ENCODE measurements at regions not wholly inside any gene's neighbourhood (a gene's known extent, or its start where the extent isn't known, plus 50 kb on each side); places are given as distances from the start of the nearest gene placed in this dataset.

- ATAC-seq: no peak
- Mint-ChIP-seq H3K4me1 (peaks cover 6% of the 10 kb centered on the region), H3K36me3 (no peaks in the 10 kb centered on the region), H3K4me3 (no peak overlapping the region), H3K9me3 (peaks cover 5% of the 10 kb centered on the region), H3K27ac (no peak overlapping the region)
- DNase-seq (ENCODE audit: low spot score in 2 of 2): no peak
Observed at GRCh38 chr10:124318811-124319210, 99.9 kb downstream of the OAT start.

- peaks cover 5% of the 10 kb centered on the region for H3K9me3 Mint-ChIP-seq
Observed at GRCh38 chr10:124318076-124318475, 100.6 kb downstream of the OAT start.

DNA sequence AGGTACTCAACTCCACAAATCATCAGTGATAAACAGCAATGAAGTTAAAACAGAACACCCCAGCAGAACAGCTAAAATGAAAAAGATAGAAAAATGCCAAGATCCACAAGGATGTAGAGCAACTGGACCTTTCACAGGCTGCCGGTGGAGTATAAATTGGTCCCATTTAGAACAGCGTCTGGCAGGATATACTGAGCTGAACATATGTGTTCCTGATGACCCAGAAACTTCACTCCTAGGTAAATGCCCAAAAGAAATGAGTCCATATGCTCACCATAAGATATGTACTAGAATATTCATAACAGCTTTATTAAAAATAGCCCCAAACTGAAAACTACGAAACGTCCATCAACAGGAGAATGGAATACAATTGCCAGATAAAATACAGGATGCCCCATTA, 102.4 kb downstream of the OAT start:
- Mint-ChIP-seq H3K4me3 (no peak overlapping the region), H3K9me3 (peaks cover 5% of the 10 kb centered on the region), H3K36me3 (no peaks in the 10 kb centered on the region), H3K27ac (no peak overlapping the region), H3K4me1 (peaks cover 6% of the 10 kb centered on the region)
- DNase-seq (ENCODE audit: low spot score in 2 of 2): no peak
- no peak for ATAC-seq

More at GRCh38 chr10:124318076-124318475, 100.6 kb downstream of the OAT start:
- H3K27ac Mint-ChIP-seq: no peak overlapping the region
- no peaks in the 10 kb centered on the region for H3K36me3 Mint-ChIP-seq
- peaks cover 6% of the 10 kb centered on the region for H3K4me1 Mint-ChIP-seq
- no peak for DNase-seq (ENCODE audit: low spot score in 2 of 2)
- H3K4me3 Mint-ChIP-seq: no peak overlapping the region
- no peak for ATAC-seq

DNA sequence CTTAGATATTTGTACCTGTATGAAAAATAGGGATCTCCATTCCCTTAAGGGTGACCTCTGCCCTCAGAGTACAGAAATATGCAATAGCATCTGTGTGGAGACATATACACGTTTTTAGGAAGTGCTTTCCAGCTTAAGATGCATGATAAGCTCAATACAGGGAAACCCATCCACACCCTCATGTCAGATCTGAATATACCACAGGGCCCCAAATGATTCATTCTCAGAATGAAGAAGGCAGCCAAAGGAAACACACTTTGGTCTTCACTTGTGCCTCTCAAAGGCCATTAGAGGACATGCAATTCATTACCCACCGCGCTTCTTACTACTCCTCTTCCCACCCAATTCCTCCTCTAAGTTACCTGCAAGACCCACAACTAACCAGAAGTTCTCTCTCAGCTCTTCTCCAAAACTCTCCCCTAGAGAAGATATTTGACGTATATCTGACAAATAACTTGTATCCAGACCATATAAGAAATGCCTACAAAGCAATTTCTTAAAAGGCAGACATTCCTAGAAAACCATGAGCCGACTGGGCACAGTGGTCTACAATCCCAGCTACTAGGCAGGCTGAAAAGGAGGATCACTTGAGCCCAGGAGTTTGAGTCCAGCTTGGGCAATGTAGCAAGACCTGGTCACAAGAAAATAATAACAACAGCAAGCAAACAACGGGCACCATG, 103.0 kb downstream of the OAT start:
- no peaks in the 10 kb centered on the region for H3K36me3 Mint-ChIP-seq
- DNase-seq (ENCODE audit: low spot score in 2 of 2) (no peak), ATAC-seq (peak; percentile 69)
- peaks cover 6% of the 10 kb centered on the region for H3K4me1 Mint-ChIP-seq
- no peak overlapping the region for H3K27ac Mint-ChIP-seq
- no peak overlapping the region for H3K4me3 Mint-ChIP-seq
- peaks cover 5% of the 10 kb centered on the region for H3K9me3 Mint-ChIP-seq

DNA sequence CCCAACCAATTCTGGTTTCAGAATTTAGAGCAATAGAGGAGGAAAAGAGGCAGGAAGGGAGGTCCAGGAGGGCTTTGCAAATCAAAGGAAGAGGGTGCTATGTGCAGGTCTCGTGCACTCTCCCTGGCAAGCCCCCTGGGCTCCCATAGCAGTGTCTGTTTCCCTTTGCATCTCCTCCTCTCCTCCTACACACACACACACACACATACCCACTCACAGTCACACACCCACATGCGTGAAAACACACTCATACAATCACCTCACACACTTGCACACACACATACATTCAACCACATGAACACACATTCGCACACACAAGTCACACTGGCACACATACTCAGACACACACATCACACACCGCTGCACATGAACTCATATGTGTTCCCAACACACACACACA, 105.3 kb downstream of the OAT start:
- H3K36me3 Mint-ChIP-seq: no peaks in the 10 kb centered on the region
- H3K4me1 Mint-ChIP-seq: peaks cover 6% of the 10 kb centered on the region
- peaks cover 5% of the 10 kb centered on the region for H3K9me3 Mint-ChIP-seq
- ATAC-seq (no peak), DNase-seq (ENCODE audit: low spot score in 2 of 2) (no peak)
- no peak overlapping the region for H3K27ac Mint-ChIP-seq
- no peak overlapping the region for H3K4me3 Mint-ChIP-seq

GRCh38 chr10:124308811-124309210, 109.9 kb downstream of the OAT start:
- Mint-ChIP-seq H3K4me1 (no peaks in the 10 kb centered on the region), H3K36me3 (no peaks in the 10 kb centered on the region), H3K9me3 (no peaks in the 10 kb centered on the region), H3K27ac (no peak overlapping the region), H3K4me3 (no peak overlapping the region)
- DNase-seq (ENCODE audit: low spot score in 2 of 2) (no peak), ATAC-seq (no peak)

- DNase-seq (ENCODE audit: low spot score in 2 of 2) (no peak), ATAC-seq (no peak)
- Mint-ChIP-seq H3K4me3 (no peak overlapping the region), H3K36me3 (no peaks in the 10 kb centered on the region), H3K9me3 (no peaks in the 10 kb centered on the region), H3K27ac (no peak overlapping the region), H3K4me1 (no peaks in the 10 kb centered on the region)
Observed at GRCh38 chr10:124308056-124308645, 110.6 kb downstream of the OAT start.

GRCh38 chr10:124307591-124307990, 111.1 kb downstream of the OAT start:
- Mint-ChIP-seq H3K9me3 (no peaks in the 10 kb centered on the region), H3K27ac (no peak overlapping the region), H3K4me1 (no peaks in the 10 kb centered on the region), H3K4me3 (no peak overlapping the region), H3K36me3 (no peaks in the 10 kb centered on the region)
- no peak for DNase-seq (ENCODE audit: low spot score in 2 of 2)
- no peak for ATAC-seq

- H3K4me1 Mint-ChIP-seq: no peaks in the 10 kb centered on the region
- no peak overlapping the region for H3K27ac Mint-ChIP-seq
- H3K4me3 Mint-ChIP-seq: no peak overlapping the region
- ATAC-seq (no peak), DNase-seq (ENCODE audit: low spot score in 2 of 2) (no peak)
- H3K9me3 Mint-ChIP-seq: no peaks in the 10 kb centered on the region
- H3K36me3 Mint-ChIP-seq: no peaks in the 10 kb centered on the region
Observed at GRCh38 chr10:124306922-124307371, 111.8 kb downstream of the OAT start.

GRCh38 chr10:124306520-124306919, 112.2 kb downstream of the OAT start:
- Mint-ChIP-seq H3K36me3 (no peaks in the 10 kb centered on the region), H3K4me3 (no peak overlapping the region), H3K9me3 (no peaks in the 10 kb centered on the region), H3K4me1 (no peaks in the 10 kb centered on the region), H3K27ac (no peak overlapping the region)
- no peak for DNase-seq (ENCODE audit: low spot score in 2 of 2)
- no peak for ATAC-seq

- Mint-ChIP-seq H3K4me1 (no peaks in the 10 kb centered on the region), H3K9me3 (no peaks in the 10 kb centered on the region), H3K36me3 (no peaks in the 10 kb centered on the region), H3K4me3 (no peak overlapping the region), H3K27ac (no peak overlapping the region)
- DNase-seq (ENCODE audit: low spot score in 2 of 2) (no peak), ATAC-seq (no peak)
Observed at GRCh38 chr10:124305984-124306383, 112.7 kb downstream of the OAT start.

- ATAC-seq (no peak), DNase-seq (ENCODE audit: low spot score in 2 of 2) (no peak)
- no peak overlapping the region for H3K4me3 Mint-ChIP-seq
- H3K27ac Mint-ChIP-seq: no peak overlapping the region
- no peaks in the 10 kb centered on the region for H3K36me3 Mint-ChIP-seq
- no peaks in the 10 kb centered on the region for H3K4me1 Mint-ChIP-seq
- no peaks in the 10 kb centered on the region for H3K9me3 Mint-ChIP-seq
Observed at GRCh38 chr10:124305131-124305530, 113.6 kb downstream of the OAT start.

DNA sequence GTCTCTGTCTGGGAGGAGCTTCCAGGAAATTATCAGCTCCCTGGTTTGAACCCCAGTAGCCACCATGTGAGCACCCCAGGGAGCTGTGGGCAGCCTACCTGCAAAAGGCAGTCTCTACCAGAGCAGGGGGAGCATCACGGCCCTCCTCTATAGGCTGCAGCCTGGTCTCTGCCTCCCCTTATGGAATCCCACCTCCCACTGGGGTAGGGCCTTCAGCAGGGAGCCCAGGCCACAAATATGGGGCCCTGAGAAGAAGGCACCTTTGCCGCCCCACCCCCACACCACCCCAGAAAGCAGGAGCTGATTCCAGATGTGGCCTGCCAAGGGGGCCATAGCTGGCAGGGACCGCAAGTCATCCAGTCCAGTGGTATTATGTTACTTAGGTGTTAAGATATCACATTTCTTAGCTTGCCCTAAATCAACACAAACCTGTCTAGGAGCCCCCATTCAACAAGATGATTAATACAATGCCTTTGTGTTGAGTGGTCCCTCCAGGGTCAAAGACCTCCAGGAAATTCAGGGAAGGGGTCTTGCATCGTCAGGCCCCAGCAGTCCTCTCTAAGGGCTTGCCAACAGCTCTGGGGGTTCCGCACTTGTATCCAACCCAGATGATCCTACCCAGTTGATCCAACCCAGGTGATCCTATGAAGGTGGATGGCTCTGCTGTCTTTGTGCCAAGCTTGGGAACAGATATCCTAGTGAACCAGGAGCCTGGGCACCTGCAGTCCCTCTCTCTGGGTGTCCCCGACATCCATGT, 114.9 kb downstream of the OAT start:
- no peaks in the 10 kb centered on the region for H3K36me3 Mint-ChIP-seq
- no peak for ATAC-seq
- H3K4me3 Mint-ChIP-seq: no peak overlapping the region
- no peaks in the 10 kb centered on the region for H3K9me3 Mint-ChIP-seq
- H3K4me1 Mint-ChIP-seq: no peaks in the 10 kb centered on the region
- no peak for DNase-seq (ENCODE audit: low spot score in 2 of 2)
- no peak overlapping the region for H3K27ac Mint-ChIP-seq

- ATAC-seq (no peak), DNase-seq (ENCODE audit: low spot score in 2 of 2) (no peak)
- Mint-ChIP-seq H3K9me3 (no peaks in the 10 kb centered on the region), H3K36me3 (no peaks in the 10 kb centered on the region), H3K4me1 (no peaks in the 10 kb centered on the region), H3K4me3 (no peak overlapping the region), H3K27ac (no peak overlapping the region)
Observed at GRCh38 chr10:124302951-124303505, 115.7 kb downstream of the OAT start.

DNA sequence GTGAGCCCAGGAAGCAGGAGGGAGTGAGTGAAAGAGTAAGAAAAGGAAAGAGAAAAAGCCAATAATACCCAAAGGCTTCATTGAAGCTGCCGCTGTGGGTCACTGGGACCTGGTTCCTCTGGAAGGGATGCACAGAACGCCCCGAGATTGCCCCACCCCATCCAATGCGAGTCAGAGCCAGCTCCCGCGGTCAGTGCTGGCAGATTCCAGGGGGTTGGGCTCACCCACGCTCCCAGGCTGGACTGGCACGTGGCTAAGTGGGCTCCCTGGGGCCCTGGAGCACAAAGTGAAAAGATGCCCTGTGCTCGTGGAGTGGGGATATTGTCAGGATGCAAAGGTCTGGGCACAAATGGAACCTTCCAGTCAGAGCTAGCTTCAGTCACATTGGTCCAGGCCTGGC, 117.0 kb downstream of the OAT start:
- Mint-ChIP-seq H3K27ac (no peak overlapping the region), H3K4me1 (no peaks in the 10 kb centered on the region), H3K4me3 (no peak overlapping the region), H3K9me3 (no peaks in the 10 kb centered on the region), H3K36me3 (no peaks in the 10 kb centered on the region)
- no peak for ATAC-seq
- no peak for DNase-seq (ENCODE audit: low spot score in 2 of 2)

DNA sequence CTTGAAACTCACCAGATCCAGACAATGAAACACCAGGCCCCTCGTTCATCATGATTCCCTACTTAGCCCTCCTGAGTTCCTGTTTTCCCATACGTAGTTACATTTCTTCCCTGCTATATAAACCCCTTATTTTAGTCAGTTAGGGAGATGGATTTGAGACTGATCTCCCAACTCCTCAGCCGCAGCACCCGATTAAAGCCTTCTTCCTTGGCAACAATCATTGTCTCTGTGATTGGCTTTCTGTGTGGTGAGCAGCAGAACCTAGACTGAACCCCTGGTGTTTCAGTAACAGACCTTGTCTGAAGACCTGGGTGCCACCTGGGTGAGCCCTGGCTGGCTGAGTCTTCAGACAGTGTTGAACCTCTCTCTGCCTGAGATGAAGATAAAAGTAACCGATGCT, 118.0 kb downstream of the OAT start:
- Mint-ChIP-seq H3K36me3 (no peaks in the 10 kb centered on the region), H3K4me3 (no peak overlapping the region), H3K9me3 (no peaks in the 10 kb centered on the region), H3K27ac (no peak overlapping the region), H3K4me1 (no peaks in the 10 kb centered on the region)
- no peak for ATAC-seq
- no peak for DNase-seq (ENCODE audit: low spot score in 2 of 2)

Measured in stimulated activated effector memory CD8-positive, alpha-beta T cell treated with anti-CD3 and anti-CD28 coated beads, Interleukin-12 subunit alpha, Interleukin-12 subunit beta, amount 100 ng/mL, for 72 hours (primary cell).